ENCODE measurements at regions not wholly inside any gene's neighbourhood (a gene's known extent, or its start where the extent isn't known, plus 50 kb on each side); places are given as distances from the start of the nearest gene placed in this dataset.

DNA sequence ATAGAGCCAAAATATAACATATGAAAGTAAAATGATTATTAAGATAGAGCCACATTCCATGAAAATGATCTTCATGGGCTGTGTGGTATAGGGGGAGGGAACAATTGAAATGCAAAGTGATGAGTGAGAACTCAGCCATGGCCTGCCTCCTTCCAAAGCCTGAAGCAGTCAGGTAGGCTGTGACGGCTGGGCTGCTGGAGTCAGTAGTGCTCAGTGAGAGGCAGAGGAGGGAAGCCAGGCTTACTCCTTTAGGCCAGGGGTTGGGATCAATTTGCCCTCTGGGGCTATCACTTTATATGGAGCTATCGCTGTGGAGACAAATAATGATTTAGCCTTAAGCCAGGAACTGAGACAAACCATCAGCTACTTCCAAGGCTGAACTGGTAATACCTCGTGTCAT is 654.9 kb downstream of the FGF9 start:
- TF ChIP-seq POLR2A (IDR thresholded peaks at IDR 0.05; ENCODE audit: low read length), result no peak
- no peak for TF ChIP-seq GATA1 (IDR thresholded peaks at IDR 0.05; ENCODE audit: low read depth, low read length)
